HepG2 (cell line): ENCODE measurements at regions not wholly inside any gene's neighbourhood (a gene's known extent, or its start where the extent isn't known, plus 50 kb on each side); places are given as distances from the start of the nearest gene placed in this dataset.

Source experiments
- ATAC-seq: fragments of 200-7000 bp; cut with Tn5 transposase; 3 replicates; pipeline ENCODE4 v1.9.1; 2020; ENCODE audit warnings: mild to moderate bottlenecking, moderate library complexity
- BruUV-seq: library from RNA; stranded (reverse); fragments of 400-500 nt; replicated peaks from 2 replicates; lab custom pipeline; 2021; lab: Mats Ljungman, UMichigan
- CTCF ChIA-PET: fragments of 300-600 bp; formaldehyde crosslinking; extraction: SDS; loops from one replicate; lab custom pipeline; 2021; ENCODE audit warnings: low total read pairs, inconsistent platforms, low intra/inter-chr PET ratio; lab: Yijun Ruan, JAX
- POLR2A ChIA-PET: fragments of 350-600 bp; sonication (Branson Sonifier 250); formaldehyde crosslinking; loops from one replicate; lab custom pipeline; 2020; ENCODE audit warnings: antibody characterized with exemption, inconsistent platforms; lab: Yijun Ruan, JAX
- DNase-seq: peaks from one replicate; pipeline ENCODE4 v3.0.0-alpha.2; 2015; ENCODE audit warnings: low spot score
- FAIRE-seq: peaks from 3 replicates; lab custom pipeline; 2011; peaks lifted over from hg19 to GRCh38; lab: Jason Lieb, UNC
- H2AFZ ChIP-seq: one replicate; pipeline ENCODE4 v1.6.1; 2011; ENCODE audit warnings: low read length, inconsistent platforms
- H3K27ac ChIP-seq: fragments of 300-600 bp; 3 replicates; pipeline ENCODE4 v1.8.0; 2011; ENCODE audit warnings: mixed run types, mild to moderate bottlenecking, mixed read lengths, low read length, inconsistent platforms; ENCODE audit not compliant: insufficient read depth; ENCODE audit errors: extremely low read length
- H3K27me3 ChIP-seq, 2 experiments: fragments of 200-600 bp in 1 of 2; 2 replicates in 1 of 2; 3 replicates in 1 of 2; pipeline versions ENCODE4 v1.6.0 to v1.8.0; 2011; ENCODE audit warnings: low read length in 2 of 2, mild to moderate bottlenecking in 2 of 2, moderate library complexity in 2 of 2, inconsistent platforms in 1 of 2; ENCODE audit not compliant: insufficient read depth in 2 of 2, control insufficient read depth in 1 of 2
- H3K36me3 ChIP-seq, 2 experiments: fragments of 200-600 bp in 1 of 2; replicated peaks in 1 of 2; 2 replicates in 1 of 2; 3 replicates in 1 of 2; pipeline versions ENCODE4 v1.5.1 to v1.8.0; 2011; ENCODE audit warnings: low read length in 2 of 2, inconsistent platforms in 1 of 2; ENCODE audit not compliant: insufficient read depth in 2 of 2, control insufficient read depth in 1 of 2
- H3K4me1 ChIP-seq: 2 replicates; pipeline ENCODE4 v1.5.1; 2012; ENCODE audit warnings: low read length, inconsistent platforms; ENCODE audit not compliant: insufficient read depth
- H3K4me2 ChIP-seq: 2 replicates; pipeline ENCODE4 v1.6.0; 2011; ENCODE audit warnings: low read depth, low read length, inconsistent platforms
- H3K4me3 ChIP-seq, 3 experiments: fragments of 200-600 bp in 1 of 3; sonication (generic), shearing (Covaris generic) in 1 of 3; replicated peaks in 1 of 3; 2 replicates each; pipeline ENCODE4 v1.5.1; 2011 to 2016; ENCODE audit warnings: low read length in 3 of 3, inconsistent platforms in 2 of 3, low read depth in 2 of 3, mild to moderate bottlenecking in 2 of 3, control low read depth in 1 of 3, mixed read lengths in 1 of 3; ENCODE audit not compliant: insufficient read depth in 1 of 3
- H3K79me2 ChIP-seq: one replicate; pipeline ENCODE4 v1.6.1; 2011; ENCODE audit warnings: low read length, inconsistent platforms; ENCODE audit not compliant: insufficient read depth
- H3K9ac ChIP-seq: 2 replicates; pipeline ENCODE4 v1.6.0; 2011; ENCODE audit warnings: mild to moderate bottlenecking, low read depth, low read length, inconsistent platforms; ENCODE audit not compliant: insufficient read depth
- H3K9me3 ChIP-seq: 2 replicates; pipeline ENCODE4 v1.5.1; 2012; ENCODE audit warnings: mild to moderate bottlenecking, low read length
- H4K20me1 ChIP-seq: 2 replicates; pipeline ENCODE4 v1.6.0; 2011; ENCODE audit warnings: inconsistent platforms, mild to moderate bottlenecking, low read length, moderate library complexity; ENCODE audit not compliant: insufficient read depth
- HOMEZ ChIP-seq: IDR thresholded peaks from 2 replicates; pipeline ENCODE4 v1.6.1; 2016; ENCODE audit warnings: low read depth
- PBX3 ChIP-seq: sonication (generic); formaldehyde crosslinking; IDR thresholded peaks from 2 replicates; pipeline ENCODE4 v1.8.1; 2023; ENCODE audit warnings: missing genetic modification reagents, inconsistent platforms, borderline replicate concordance
- TCF7 ChIP-seq: sonication (generic); IDR thresholded peaks from 2 replicates; pipeline ENCODE4 v1.6.1; 2016; ENCODE audit warnings: antibody characterized with exemption, low read depth
- THAP7 ChIP-seq: sonication (generic); formaldehyde crosslinking; IDR thresholded peaks from 2 replicates; pipeline ENCODE4 v1.8.1; 2023; ENCODE audit warnings: mild to moderate bottlenecking, missing genetic modification reagents
- ZBTB39 ChIP-seq: sonication (generic); formaldehyde crosslinking; IDR thresholded peaks from 2 replicates; pipeline ENCODE4 v1.5.0; 2020; ENCODE audit warnings: missing genetic modification reagents
- ZFP91 ChIP-seq: sonication (generic); formaldehyde crosslinking; IDR thresholded peaks from 2 replicates; pipeline ENCODE4 v1.9.0; 2022; ENCODE audit warnings: missing genetic modification reagents, mild to moderate bottlenecking, borderline replicate concordance
- ZNF256 ChIP-seq: sonication (generic); formaldehyde crosslinking; conservative IDR thresholded peaks from 2 replicates; pipeline ENCODE4 v1.4.0; 2020; ENCODE audit warnings: missing genetic modification reagents
- ZNF3 ChIP-seq: IDR thresholded peaks from 2 replicates; pipeline ENCODE4 v1.7.0; 2017; ENCODE audit warnings: inconsistent platforms
- ZNF605 ChIP-seq: sonication (generic); formaldehyde crosslinking; IDR thresholded peaks from 2 replicates; pipeline ENCODE4 v1.8.0; 2022; ENCODE audit warnings: mild to moderate bottlenecking, missing genetic modification reagents
- ZNF800 ChIP-seq: sonication (generic); formaldehyde crosslinking; IDR thresholded peaks from 2 replicates; pipeline ENCODE4 v1.4.0; 2020; ENCODE audit warnings: missing genetic modification reagents
- WGBS: methylation state at CpG from one replicate; pipeline ENCODE4 v1.1.6; 2017; ENCODE audit warnings: low lambda C conversion rate; 5-methylcytosine and 5-hydroxymethylcytosine counted together
- in situ Hi-C: cut with HindIII; loops from 2 replicates; pipeline ENCODE4 v1.10.0; 2017; ENCODE audit warnings: low pct_unique_long_range_greater_than_20kb; ENCODE audit not compliant: extremely low pct_ligation_motif_present
- intact Hi-C: fragments of 100-400 bp; cut with micrococcal nuclease; formaldehyde crosslinking; loops from one replicate; pipeline ENCODE4 v1.10.0; 2022; ENCODE audit not compliant: unreplicated experiment

GRCh38 chr20:57025666-57026224 is 240.7 kb downstream of the BMP7 start (continued):
- no peak for TF ChIP-seq ZNF3 (CRISPR knock-in tag)

- POLR2A ChIA-PET: no interaction called here
- in situ Hi-C loops: no loop called here
- TF ChIP-seq PBX3 (CRISPR knock-in tag) (no peak), THAP7 (CRISPR knock-in tag) (no peak), ZNF605 (CRISPR knock-in tag) (no peak), ZNF256 (no peak), ZNF800 (CRISPR knock-in tag) (no peak), ZBTB39 (CRISPR knock-in tag) (no peak), ZFP91 (CRISPR knock-in tag) (no peak), TCF7 (no peak), HOMEZ (CRISPR knock-in tag) (no peak)
Measured at GRCh38 chr20:57027777-57028176, 238.7 kb downstream of the BMP7 start.

More at GRCh38 chr20:57027777-57028176, 238.7 kb downstream of the BMP7 start:
- FAIRE-seq (no peak), DNase-seq (no peak), ATAC-seq (no peak)
- Histone ChIP-seq H3K36me3 (no peaks in the 10 kb centered on the region), H3K4me1 (no peaks in the 10 kb centered on the region), H3K9me3 (no peaks in the 10 kb centered on the region), H3K9ac (no peak overlapping the region), H3K27ac (no peak overlapping the region), H2AFZ (no peak overlapping the region), H3K4me3 (no peak overlapping the region), H3K79me2 (no peaks in the 10 kb centered on the region), H3K27me3 (peaks cover 0 to 4% of the 10 kb centered on the region in 2 experiments; a peak in 1 of 5 replicates), H4K20me1 (no peaks in the 10 kb centered on the region), H3K4me2 (no peak overlapping the region)
- intact Hi-C loops: no loop called here
- BruUV-seq: no TSS peak
- CTCF ChIA-PET: no interaction called here
- 3% methylated on average over 5 of the region's 5 CpGs for WGBS
